ENCODE measurements at regions not wholly inside any gene's neighbourhood (a gene's known extent, or its start where the extent isn't known, plus 50 kb on each side); places are given as distances from the start of the nearest gene placed in this dataset.

GRCh38 chr14:65260786-65261185 is 151.7 kb upstream of the FUT8 start:
- TF ChIP-seq POLR2A (IDR thresholded peaks at IDR 0.05) (no peak), CTCF (IDR thresholded peaks at IDR 0.05) (no peak)
